HEK293T (cell line): ENCODE measurements at regions not wholly inside any gene's neighbourhood (a gene's known extent, or its start where the extent isn't known, plus 50 kb on each side); places are given as distances from the start of the nearest gene placed in this dataset.

Experiments used
- ARNT ChIP-seq: fragments of 450-650 bp; IDR thresholded peaks from 2 replicates; pipeline ENCODE4 v1.6.1; 2017; ENCODE audit warnings: mild to moderate bottlenecking
- BHLHE40 ChIP-seq: fragments of 450-650 bp; IDR thresholded peaks from 2 replicates; pipeline ENCODE4 v1.6.1; 2016; ENCODE audit warnings: mild to moderate bottlenecking, moderate library complexity, borderline replicate concordance
- ELF4 ChIP-seq: fragments of 450-650 bp; IDR thresholded peaks from 2 replicates; pipeline ENCODE4 v1.6.1; 2017; ENCODE audit warnings: antibody characterized with exemption
- FOXA1 ChIP-seq: fragments of 450-650 bp; IDR thresholded peaks from 2 replicates; pipeline ENCODE4 v1.6.1; 2016; ENCODE audit warnings: mild to moderate bottlenecking
- FOXK2 ChIP-seq: fragments of 450-650 bp; IDR thresholded peaks from 2 replicates; pipeline ENCODE4 v1.6.1; 2016; ENCODE audit warnings: mild to moderate bottlenecking
- FOXM1 ChIP-seq: fragments of 450-650 bp; IDR thresholded peaks from 2 replicates; pipeline ENCODE4 v1.6.1; 2017; ENCODE audit warnings: mild to moderate bottlenecking, borderline replicate concordance
- HDGF ChIP-seq: fragments of 450-650 bp; IDR thresholded peaks from 2 replicates; pipeline ENCODE4 v1.6.1; 2017; ENCODE audit warnings: antibody characterized with exemption, borderline replicate concordance
- L3MBTL2 ChIP-seq: fragments of 450-650 bp; conservative IDR thresholded peaks from 2 replicates; pipeline ENCODE4 v1.6.1; 2016; ENCODE audit warnings: mild to moderate bottlenecking
- NFRKB ChIP-seq: fragments of 450-650 bp; IDR thresholded peaks from 2 replicates; pipeline ENCODE4 v1.6.1; 2016; ENCODE audit warnings: mild to moderate bottlenecking, moderate library complexity
- SP1 ChIP-seq: fragments of 450-650 bp; IDR thresholded peaks from 2 replicates; pipeline ENCODE4 v1.6.1; 2017
- SUZ12 ChIP-seq: fragments of 450-650 bp; IDR thresholded peaks from 2 replicates; pipeline ENCODE4 v1.6.1; 2016; ENCODE audit warnings: mild to moderate bottlenecking
- TARDBP ChIP-seq: fragments of 450-650 bp; IDR thresholded peaks from 2 replicates; pipeline ENCODE4 v1.6.1; 2016
- TF ChIP-seq, protein P1 (sequence below): fragments of 450-650 bp; IDR thresholded peaks from 2 replicates; pipeline ENCODE4 v1.6.1; 2016

- TF ChIP-seq NFRKB (no peak), SUZ12 (no peak), HDGF (no peak), SP1 (no peak), BHLHE40 (no peak), TARDBP (no peak), ARNT (no peak), FOXA1 (no peak), FOXM1 (no peak), FOXK2 (no peak), L3MBTL2 (no peak), ELF4 (no peak)
- TF ChIP-seq, protein P1, sequence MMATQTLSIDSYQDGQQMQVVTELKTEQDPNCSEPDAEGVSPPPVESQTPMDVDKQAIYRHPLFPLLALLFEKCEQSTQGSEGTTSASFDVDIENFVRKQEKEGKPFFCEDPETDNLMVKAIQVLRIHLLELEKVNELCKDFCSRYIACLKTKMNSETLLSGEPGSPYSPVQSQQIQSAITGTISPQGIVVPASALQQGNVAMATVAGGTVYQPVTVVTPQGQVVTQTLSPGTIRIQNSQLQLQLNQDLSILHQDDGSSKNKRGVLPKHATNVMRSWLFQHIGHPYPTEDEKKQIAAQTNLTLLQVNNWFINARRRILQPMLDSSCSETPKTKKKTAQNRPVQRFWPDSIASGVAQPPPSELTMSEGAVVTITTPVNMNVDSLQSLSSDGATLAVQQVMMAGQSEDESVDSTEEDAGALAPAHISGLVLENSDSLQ = no peak
Observed at GRCh38 chr15:81880314-81880713, 165.5 kb downstream of the MEX3B start.
